Uterus (tissue), 3 donors: ENCODE measurements at regions not wholly inside any gene's neighbourhood (a gene's known extent, or its start where the extent isn't known, plus 50 kb on each side); places are given as distances from the start of the nearest gene placed in this dataset.

ENCODE experiments used
- DNase-seq, 2 donors: peaks; one replicate each; pipeline ENCODE4 v3.0.0-alpha.2; 2019 to 2020
- H3K27ac ChIP-seq, 2 donors: fragments of 200-600 bp; sonication (generic); 1 replicate in 1 of 2; 2 replicates in 1 of 2; pipeline ENCODE4 v1.5.1; 2016 to 2018
- H3K27me3 ChIP-seq, 2 donors: fragments of 200-600 bp; sonication (generic); one replicate each; pipeline ENCODE4 v1.5.1; 2018 to 2019; ENCODE audit warnings: control low read depth in 1 of 2
- H3K36me3 ChIP-seq, 2 donors: fragments of 200-600 bp; sonication (generic); one replicate each; pipeline ENCODE4 v1.5.1; 2019; ENCODE audit warnings: control low read depth in 1 of 2
- H3K4me1 ChIP-seq, 2 donors: fragments of 200-600 bp; sonication (generic); one replicate each; pipeline ENCODE4 v1.5.1; 2018 to 2019; ENCODE audit warnings: control low read depth in 1 of 2
- H3K4me3 ChIP-seq, 2 donors: fragments of 200-600 bp; sonication (generic); 1 replicate in 1 of 2; 2 replicates in 1 of 2; pipeline ENCODE4 v1.5.1; 2018 to 2019; ENCODE audit warnings: mild to moderate bottlenecking in 1 of 2
- H3K9me3 ChIP-seq, 2 donors: fragments of 200-600 bp; sonication (generic); one replicate each; pipeline ENCODE4 v1.5.1; 2019; ENCODE audit warnings: control low read depth in 1 of 2
- CTCF ChIP-seq, 4 experiments: fragments of 200-600 bp in 2 of 4; fragments of 450-650 bp in 2 of 4; sonication (generic) in 2 of 4; IDR thresholded peaks; one replicate each; pipeline ENCODE4 v1.5.1; 2016 to 2019; ENCODE audit warnings: antibody characterized with exemption in 4 of 4, mild to moderate bottlenecking in 2 of 4, moderate library complexity in 1 of 4
- POLR2A ChIP-seq, 2 donors: fragments of 450-650 bp; IDR thresholded peaks; one replicate each; pipeline ENCODE4 v1.6.1; 2016; ENCODE audit warnings: antibody characterized with exemption in 2 of 2, mild to moderate bottlenecking in 1 of 2, moderate library complexity in 1 of 2
- intact Hi-C: fragments of 100-400 bp; cut with DNase I; formaldehyde crosslinking; loops from one replicate; pipeline ENCODE4 v1.15.1; 2023; ENCODE audit warnings: low total_unique reads
- donor health status: DM: yes; HTN: yes; CAD: no.

GRCh38 chr11:19474954-19475721 is 234.4 kb upstream of the E2F8 start:
- no peak for DNase-seq
- Histone ChIP-seq H3K27me3 (no peaks in the 10 kb centered on the region), H3K27ac (no peak overlapping the region), H3K4me1 (no peaks in the 10 kb centered on the region), H3K9me3 (no peaks in the 10 kb centered on the region), H3K4me3 (no peak overlapping the region), H3K36me3 (no peaks in the 10 kb centered on the region)
- intact Hi-C loops = no loop called here
- TF ChIP-seq POLR2A (IDR thresholded peaks at IDR 0.05) = no peak
- TF ChIP-seq CTCF (IDR thresholded peaks at IDR 0.05) = no peak

GRCh38 chr11:19474211-19474610 is 233.5 kb upstream of the E2F8 start:
- Histone ChIP-seq H3K27me3 (no peaks in the 10 kb centered on the region), H3K9me3 (no peaks in the 10 kb centered on the region), H3K4me1 (no peaks in the 10 kb centered on the region), H3K27ac (no peak overlapping the region), H3K4me3 (no peak overlapping the region), H3K36me3 (no peaks in the 10 kb centered on the region)
- no peak for TF ChIP-seq CTCF (IDR thresholded peaks at IDR 0.05)
- no peak for TF ChIP-seq POLR2A (IDR thresholded peaks at IDR 0.05)
- DNase-seq = no peak
- intact Hi-C loops = no loop called here

DNA sequence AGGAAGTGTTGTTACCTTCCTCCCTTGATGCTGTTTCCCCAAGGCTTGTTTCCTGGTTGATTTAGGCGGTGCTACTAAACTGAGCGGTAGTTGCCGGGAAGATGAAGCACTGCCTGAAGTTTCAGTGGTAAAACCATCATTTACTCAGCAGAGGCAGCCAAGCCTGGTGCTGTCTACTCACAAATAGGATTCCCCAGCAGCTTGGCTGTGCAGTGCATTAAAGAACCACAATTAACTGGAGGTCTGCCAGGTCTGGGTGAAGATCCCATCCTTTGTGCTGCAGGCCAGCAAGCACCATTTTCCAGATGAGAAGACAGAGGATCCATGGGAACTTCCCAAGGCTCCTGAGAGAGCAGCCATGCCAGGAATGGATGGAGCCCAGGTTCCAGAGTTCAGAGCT is 231.9 kb upstream of the E2F8 start:
- intact Hi-C loops = no loop called here
- H3K4me1 ChIP-seq = no peaks in the 10 kb centered on the region
- H3K27me3 ChIP-seq = no peaks in the 10 kb centered on the region
- no peak overlapping the region for H3K27ac ChIP-seq
- H3K9me3 ChIP-seq = no peaks in the 10 kb centered on the region
- H3K36me3 ChIP-seq = no peaks in the 10 kb centered on the region
- no peak for TF ChIP-seq POLR2A (IDR thresholded peaks at IDR 0.05)
- no peak for TF ChIP-seq CTCF (IDR thresholded peaks at IDR 0.05)
- H3K4me3 ChIP-seq = no peak overlapping the region
- DNase-seq = no peak

GRCh38 chr11:19467904-19468303 is 227.2 kb upstream of the E2F8 start:
- no peak for DNase-seq
- H3K27me3 ChIP-seq = no peaks in the 10 kb centered on the region
- H3K27ac ChIP-seq = no peak overlapping the region
- no peaks in the 10 kb centered on the region for H3K4me1 ChIP-seq
- no peaks in the 10 kb centered on the region for H3K9me3 ChIP-seq
- no peak overlapping the region for H3K4me3 ChIP-seq
- H3K36me3 ChIP-seq = no peaks in the 10 kb centered on the region
- no peak for TF ChIP-seq POLR2A (IDR thresholded peaks at IDR 0.05)
- TF ChIP-seq CTCF (IDR thresholded peaks at IDR 0.05) = no peak
- intact Hi-C loops = no loop called here

GRCh38 chr11:19466314-19466713 is 225.6 kb upstream of the E2F8 start:
- Histone ChIP-seq H3K9me3 (no peaks in the 10 kb centered on the region), H3K27ac (no peak overlapping the region), H3K36me3 (no peaks in the 10 kb centered on the region), H3K4me3 (no peak overlapping the region), H3K4me1 (no peaks in the 10 kb centered on the region), H3K27me3 (no peaks in the 10 kb centered on the region)
- intact Hi-C loops = no loop called here
- no peak for DNase-seq
- TF ChIP-seq CTCF (IDR thresholded peaks at IDR 0.05) = no peak
- TF ChIP-seq POLR2A (IDR thresholded peaks at IDR 0.05) = no peak
